ENCODE measurements at regions not wholly inside any gene's neighbourhood (a gene's known extent, or its start where the extent isn't known, plus 50 kb on each side); places are given as distances from the start of the nearest gene placed in this dataset.

GRCh38 chr3:189561256-189561655 lies 69.9 kb upstream of the TP63 start:
- intact Hi-C loops (cut with DNase I), result no loop called here
- Histone ChIP-seq H3K27me3 (no peaks in the 10 kb centered on the region), H3K9me3 (no peaks in the 10 kb centered on the region), H3K4me1 (no peaks in the 10 kb centered on the region), H3K27ac (no peak overlapping the region), H3K4me3 (no peak overlapping the region), H3K36me3 (no peaks in the 10 kb centered on the region)
- no peak for DNase-seq (ENCODE audit: low spot score in 2 of 2)
- TF ChIP-seq, protein P1, sequence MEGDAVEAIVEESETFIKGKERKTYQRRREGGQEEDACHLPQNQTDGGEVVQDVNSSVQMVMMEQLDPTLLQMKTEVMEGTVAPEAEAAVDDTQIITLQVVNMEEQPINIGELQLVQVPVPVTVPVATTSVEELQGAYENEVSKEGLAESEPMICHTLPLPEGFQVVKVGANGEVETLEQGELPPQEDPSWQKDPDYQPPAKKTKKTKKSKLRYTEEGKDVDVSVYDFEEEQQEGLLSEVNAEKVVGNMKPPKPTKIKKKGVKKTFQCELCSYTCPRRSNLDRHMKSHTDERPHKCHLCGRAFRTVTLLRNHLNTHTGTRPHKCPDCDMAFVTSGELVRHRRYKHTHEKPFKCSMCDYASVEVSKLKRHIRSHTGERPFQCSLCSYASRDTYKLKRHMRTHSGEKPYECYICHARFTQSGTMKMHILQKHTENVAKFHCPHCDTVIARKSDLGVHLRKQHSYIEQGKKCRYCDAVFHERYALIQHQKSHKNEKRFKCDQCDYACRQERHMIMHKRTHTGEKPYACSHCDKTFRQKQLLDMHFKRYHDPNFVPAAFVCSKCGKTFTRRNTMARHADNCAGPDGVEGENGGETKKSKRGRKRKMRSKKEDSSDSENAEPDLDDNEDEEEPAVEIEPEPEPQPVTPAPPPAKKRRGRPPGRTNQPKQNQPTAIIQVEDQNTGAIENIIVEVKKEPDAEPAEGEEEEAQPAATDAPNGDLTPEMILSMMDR (IDR thresholded peaks at IDR 0.05), result no peak

DNA sequence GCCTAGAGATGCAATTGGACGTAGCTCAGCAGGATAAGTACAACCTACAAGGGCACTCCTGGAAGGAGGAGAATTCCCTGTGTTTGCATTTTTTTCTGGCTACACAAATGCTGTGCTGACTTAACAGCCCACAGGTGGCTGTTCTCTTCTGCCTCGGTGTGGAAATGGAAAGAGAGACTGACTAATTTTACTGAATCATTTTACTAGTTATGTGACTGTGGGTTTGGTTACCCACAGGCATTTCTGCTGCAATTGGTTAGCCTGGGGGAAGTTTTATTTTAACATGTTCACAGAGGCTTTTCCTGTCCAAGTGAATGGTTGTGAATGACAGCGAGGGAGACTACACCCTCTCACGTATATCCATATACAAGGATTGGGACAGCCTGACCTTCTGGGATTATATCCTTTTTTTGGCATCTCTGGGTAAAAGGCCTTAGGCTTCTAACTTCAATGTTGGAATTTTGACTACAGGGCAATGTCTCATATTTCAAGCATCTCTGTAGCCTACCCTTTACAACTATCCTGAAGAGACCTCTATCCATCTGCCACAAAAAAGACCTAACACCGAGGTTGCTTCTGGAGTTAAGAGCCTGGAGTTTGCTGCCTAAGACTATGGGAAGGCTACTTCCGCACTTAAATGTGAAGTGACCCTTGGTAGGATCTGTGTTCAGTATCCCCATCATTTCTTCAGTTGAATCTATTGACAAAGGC lies 67.2 kb upstream of the TP63 start:
- no peaks in the 10 kb centered on the region for H3K9me3 ChIP-seq
- no peaks in the 10 kb centered on the region for H3K36me3 ChIP-seq
- intact Hi-C loops (cut with DNase I), result no loop called here
- no peak overlapping the region for H3K27ac ChIP-seq
- TF ChIP-seq, protein P1 (IDR thresholded peaks at IDR 0.05), result no peak
- DNase-seq (ENCODE audit: low spot score in 2 of 2), result no peak
- no peaks in the 10 kb centered on the region for H3K27me3 ChIP-seq
- no peaks in the 10 kb centered on the region for H3K4me1 ChIP-seq
- no peak overlapping the region for H3K4me3 ChIP-seq

- TF ChIP-seq, protein P1 (IDR thresholded peaks at IDR 0.05), result no peak
- no peak for DNase-seq (ENCODE audit: low spot score in 2 of 2)
- H3K36me3 ChIP-seq, result no peaks in the 10 kb centered on the region
- H3K27ac ChIP-seq, result no peak overlapping the region
- intact Hi-C loops (cut with DNase I), result no loop called here
- H3K4me3 ChIP-seq, result no peak overlapping the region
- no peaks in the 10 kb centered on the region for H3K9me3 ChIP-seq
- no peaks in the 10 kb centered on the region for H3K27me3 ChIP-seq
- H3K4me1 ChIP-seq, result no peaks in the 10 kb centered on the region
These were observed 64.5 kb upstream of the TP63 start for GRCh38 chr3:189566550-189567130.

DNA sequence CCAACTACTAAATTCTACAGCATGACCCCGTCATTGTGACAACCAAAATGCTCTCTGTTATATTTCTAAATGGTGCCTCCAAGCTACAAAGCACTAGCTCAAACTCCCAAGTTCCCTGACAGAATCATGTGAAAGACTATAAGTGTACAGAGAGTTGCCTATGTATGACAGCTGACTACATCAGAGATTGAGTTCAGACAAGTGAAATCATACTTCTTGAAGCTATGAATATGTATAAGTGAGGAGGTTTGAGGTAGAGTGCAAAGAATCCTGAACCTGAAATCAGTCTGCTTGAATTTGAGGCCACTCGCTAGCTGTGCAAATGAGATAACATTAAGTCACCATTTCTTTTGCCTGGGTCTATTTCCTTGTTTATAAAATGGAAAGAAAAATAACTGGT lies 63.9 kb upstream of the TP63 start:
- Histone ChIP-seq H3K9me3 (no peaks in the 10 kb centered on the region), H3K4me3 (no peak overlapping the region), H3K36me3 (no peaks in the 10 kb centered on the region), H3K27me3 (no peaks in the 10 kb centered on the region), H3K4me1 (no peaks in the 10 kb centered on the region), H3K27ac (no peak overlapping the region)
- intact Hi-C loops (cut with DNase I), result no loop called here
- no peak for DNase-seq (ENCODE audit: low spot score in 2 of 2)
- TF ChIP-seq, protein P1 (IDR thresholded peaks at IDR 0.05), result no peak

DNA sequence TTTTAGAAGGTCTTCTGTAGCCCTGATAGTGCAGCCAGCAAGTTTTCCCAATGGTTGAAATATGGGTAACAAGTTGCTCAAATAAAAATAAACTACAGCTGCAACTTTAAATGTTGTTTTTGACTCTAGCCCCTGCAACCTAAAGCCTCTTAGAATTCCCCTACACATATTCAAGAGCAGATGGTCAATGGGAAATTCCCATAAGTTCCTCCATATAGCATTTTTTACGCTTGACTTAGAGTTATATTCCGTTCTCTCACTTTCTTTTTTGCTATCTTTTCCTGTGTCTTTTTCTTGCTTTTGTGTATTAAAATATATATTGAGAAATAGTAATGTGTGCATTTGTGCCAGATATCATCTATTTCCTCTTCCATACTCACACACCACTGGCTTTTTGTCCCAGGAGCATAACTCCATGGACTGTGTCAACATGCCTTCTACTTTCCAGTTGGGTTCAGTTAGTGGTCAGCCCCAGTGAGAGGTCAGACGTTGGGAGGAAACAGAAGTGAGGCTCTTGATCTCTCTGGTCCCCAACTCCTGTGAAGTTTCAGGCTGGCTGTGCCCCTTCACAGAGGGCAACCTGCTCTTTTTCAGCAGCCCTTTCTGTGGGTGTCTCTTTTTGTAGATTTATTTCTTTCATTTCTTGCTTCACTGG lies 63.3 kb upstream of the TP63 start:
- no peak for DNase-seq (ENCODE audit: low spot score in 2 of 2)
- no peaks in the 10 kb centered on the region for H3K9me3 ChIP-seq
- TF ChIP-seq, protein P1 (IDR thresholded peaks at IDR 0.05), result no peak
- H3K4me1 ChIP-seq, result no peaks in the 10 kb centered on the region
- intact Hi-C loops (cut with DNase I), result no loop called here
- H3K4me3 ChIP-seq, result no peak overlapping the region
- no peaks in the 10 kb centered on the region for H3K36me3 ChIP-seq
- H3K27me3 ChIP-seq, result no peaks in the 10 kb centered on the region
- no peak overlapping the region for H3K27ac ChIP-seq
